Skeletal muscle satellite cell (primary cell): ENCODE measurements at regions not wholly inside any gene's neighbourhood (a gene's known extent, or its start where the extent isn't known, plus 50 kb on each side); places are given as distances from the start of the nearest gene placed in this dataset.

ENCODE experiments used
- H3K27me3 ChIP-seq: 2 replicates; pipeline ENCODE4 v1.7.0; 2013; ENCODE audit warnings: low read length; ENCODE audit not compliant: control insufficient read depth, insufficient read depth
- H3K36me3 ChIP-seq: 2 replicates; pipeline ENCODE4 v1.7.0; 2013; ENCODE audit warnings: mild to moderate bottlenecking, control low read depth, low read length; ENCODE audit not compliant: insufficient read depth
- H3K4me1 ChIP-seq: 2 replicates; pipeline ENCODE4 v1.7.0; 2013; ENCODE audit warnings: low read length; ENCODE audit not compliant: control insufficient read depth, insufficient read depth
- H3K4me2 ChIP-seq: 2 replicates; pipeline ENCODE4 v1.7.0; 2013; ENCODE audit warnings: mild to moderate bottlenecking, low read length
- H3K4me3 ChIP-seq: 2 replicates; pipeline ENCODE4 v1.7.0; 2013; ENCODE audit warnings: low read length
- H3K9ac ChIP-seq: 2 replicates; pipeline ENCODE4 v1.7.0; 2013; ENCODE audit warnings: mild to moderate bottlenecking, low read depth, low read length, moderate library complexity
- H3K9me3 ChIP-seq: replicated peaks from 2 replicates; pipeline ENCODE4 v1.7.0; 2013; ENCODE audit warnings: mild to moderate bottlenecking, control low read depth, low read length

DNA sequence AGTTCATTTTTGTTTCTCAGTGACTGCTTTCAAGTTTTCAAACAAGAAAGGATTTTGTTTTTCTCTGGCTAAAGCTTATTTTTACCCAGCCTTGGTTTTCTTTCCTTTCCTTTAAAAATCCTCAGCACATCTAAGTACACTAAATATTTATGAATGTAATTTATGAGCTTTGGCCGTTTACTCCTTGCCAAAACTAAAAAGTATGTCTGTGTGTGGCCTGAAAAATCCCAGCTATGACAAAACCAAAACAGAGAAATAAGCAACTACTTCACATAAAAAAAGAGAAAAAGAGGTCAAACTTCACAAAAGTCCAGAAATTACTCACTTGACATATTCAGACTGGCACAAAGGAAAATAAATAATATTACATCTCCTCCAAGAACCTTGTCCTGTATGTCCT lies 365.1 kb upstream of the NFE2L3 start:
- peaks cover 3% of the 10 kb centered on the region for H3K27me3 ChIP-seq
- H3K9ac ChIP-seq, result no peak overlapping the region
- no peak overlapping the region for H3K4me3 ChIP-seq
- no peaks in the 10 kb centered on the region for H3K4me1 ChIP-seq
- no peak overlapping the region for H3K4me2 ChIP-seq
- H3K9me3 ChIP-seq, result no peaks in the 10 kb centered on the region
- H3K36me3 ChIP-seq, result no peaks in the 10 kb centered on the region

- H3K9ac ChIP-seq, result no peak overlapping the region
- no peak overlapping the region for H3K4me3 ChIP-seq
- H3K4me1 ChIP-seq, result no peaks in the 10 kb centered on the region
- no peaks in the 10 kb centered on the region for H3K36me3 ChIP-seq
- H3K4me2 ChIP-seq, result no peak overlapping the region
- H3K9me3 ChIP-seq, result no peaks in the 10 kb centered on the region
- peaks cover 3% of the 10 kb centered on the region for H3K27me3 ChIP-seq
Observed at GRCh38 chr7:25787336-25787735, 364.7 kb upstream of the NFE2L3 start.

DNA sequence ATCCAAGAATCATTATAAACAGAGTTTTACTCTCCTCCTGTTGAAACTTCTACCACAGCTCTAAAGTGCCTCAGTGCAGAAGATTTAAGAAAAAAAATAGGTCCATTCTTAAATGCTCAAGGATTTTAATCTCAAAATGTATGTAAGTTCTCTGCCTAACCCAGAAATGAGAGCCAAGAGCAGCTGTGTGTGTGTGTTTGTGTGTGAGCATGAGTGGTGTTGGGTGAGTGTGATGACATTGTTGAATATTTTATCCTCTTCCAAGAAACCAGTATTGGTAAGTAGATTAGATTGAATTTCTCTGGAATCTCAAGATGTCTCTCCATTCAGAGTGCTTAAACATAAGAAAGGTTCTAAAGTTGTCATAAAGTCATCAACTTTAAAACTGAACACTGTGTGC lies 363.6 kb upstream of the NFE2L3 start:
- no peaks in the 10 kb centered on the region for H3K36me3 ChIP-seq
- H3K27me3 ChIP-seq, result peaks cover 3% of the 10 kb centered on the region
- H3K4me1 ChIP-seq, result no peaks in the 10 kb centered on the region
- no peak overlapping the region for H3K4me3 ChIP-seq
- no peak overlapping the region for H3K4me2 ChIP-seq
- H3K9me3 ChIP-seq, result no peaks in the 10 kb centered on the region
- H3K9ac ChIP-seq, result no peak overlapping the region

GRCh38 chr7:25788961-25789620 lies 362.9 kb upstream of the NFE2L3 start:
- no peak overlapping the region for H3K4me3 ChIP-seq
- no peak overlapping the region for H3K9ac ChIP-seq
- H3K36me3 ChIP-seq, result no peaks in the 10 kb centered on the region
- H3K27me3 ChIP-seq, result peaks cover 3% of the 10 kb centered on the region
- no peak overlapping the region for H3K4me2 ChIP-seq
- H3K9me3 ChIP-seq, result no peaks in the 10 kb centered on the region
- no peaks in the 10 kb centered on the region for H3K4me1 ChIP-seq

- Histone ChIP-seq H3K4me3 (no peak overlapping the region), H3K36me3 (no peaks in the 10 kb centered on the region), H3K4me1 (no peaks in the 10 kb centered on the region), H3K4me2 (no peak overlapping the region), H3K9ac (no peak overlapping the region), H3K27me3 (peaks cover 3% of the 10 kb centered on the region), H3K9me3 (no peaks in the 10 kb centered on the region)
Observed at GRCh38 chr7:25789701-25790640, 362.0 kb upstream of the NFE2L3 start.

- Histone ChIP-seq H3K9ac (no peak overlapping the region), H3K36me3 (no peaks in the 10 kb centered on the region), H3K4me1 (no peaks in the 10 kb centered on the region)
Observed at GRCh38 chr7:25790963-25791362, 361.0 kb upstream of the NFE2L3 start.

GRCh38 chr7:25792586-25792985 lies 359.4 kb upstream of the NFE2L3 start:
- H3K4me1 ChIP-seq, result no peaks in the 10 kb centered on the region
- no peaks in the 10 kb centered on the region for H3K36me3 ChIP-seq
- no peak overlapping the region for H3K4me3 ChIP-seq
- peaks cover 3% of the 10 kb centered on the region for H3K27me3 ChIP-seq
- H3K4me2 ChIP-seq, result no peak overlapping the region
- H3K9me3 ChIP-seq, result no peaks in the 10 kb centered on the region
- H3K9ac ChIP-seq, result no peak overlapping the region

More at GRCh38 chr7:25790963-25791362, 361.0 kb upstream of the NFE2L3 start:
- H3K9me3 ChIP-seq, result no peaks in the 10 kb centered on the region
- no peak overlapping the region for H3K4me3 ChIP-seq
- H3K27me3 ChIP-seq, result peaks cover 3% of the 10 kb centered on the region
- H3K4me2 ChIP-seq, result no peak overlapping the region

DNA sequence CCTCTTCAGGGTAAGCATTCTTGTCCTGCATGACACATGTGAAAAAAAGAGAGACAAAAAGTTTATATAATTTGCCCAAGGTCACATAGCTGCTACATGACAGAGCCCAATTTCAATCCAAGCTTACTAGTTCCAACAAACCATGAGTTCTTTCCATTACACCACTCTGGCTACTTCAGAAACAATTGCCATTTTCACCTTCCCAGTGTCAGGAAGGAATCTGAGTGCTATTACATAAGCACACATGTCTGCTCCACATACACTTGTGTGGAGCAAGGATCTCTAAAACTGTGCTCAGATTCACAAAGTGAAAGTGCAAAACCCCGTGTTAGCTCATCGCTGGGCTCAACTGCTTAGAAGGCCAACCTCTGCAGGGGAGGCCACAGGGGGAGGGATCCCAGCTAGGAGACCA lies 356.2 kb upstream of the NFE2L3 start:
- H3K4me3 ChIP-seq, result no peak overlapping the region

DNA sequence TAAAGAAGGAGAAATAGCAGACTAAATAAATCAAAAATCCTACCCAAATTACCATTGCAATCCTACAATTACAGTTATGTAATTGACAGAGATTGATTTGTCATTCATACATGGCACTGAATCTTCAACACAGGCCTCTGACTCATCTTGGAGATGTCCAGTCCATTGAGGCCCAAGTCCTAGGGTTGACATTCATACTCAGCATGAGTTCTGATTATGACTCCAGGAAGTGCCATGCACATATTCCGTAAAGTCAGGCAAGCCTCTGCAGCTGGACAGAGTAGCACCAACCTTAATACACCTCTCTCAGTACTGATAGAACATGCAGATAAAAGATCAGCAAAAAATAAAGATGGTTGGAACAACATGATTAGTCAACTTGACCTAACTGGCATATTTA lies 353.7 kb upstream of the NFE2L3 start:
- H3K9me3 ChIP-seq, result no peaks in the 10 kb centered on the region
- H3K4me1 ChIP-seq, result no peaks in the 10 kb centered on the region
- H3K9ac ChIP-seq, result no peak overlapping the region
- H3K36me3 ChIP-seq, result no peaks in the 10 kb centered on the region
- H3K27me3 ChIP-seq, result no peaks in the 10 kb centered on the region
- no peak overlapping the region for H3K4me2 ChIP-seq
- no peak overlapping the region for H3K4me3 ChIP-seq

More for the DNA sequence above, 356.2 kb upstream of the NFE2L3 start:
- Histone ChIP-seq H3K36me3 (no peaks in the 10 kb centered on the region), H3K4me1 (no peaks in the 10 kb centered on the region), H3K9me3 (no peaks in the 10 kb centered on the region), H3K4me2 (no peak overlapping the region), H3K9ac (no peak overlapping the region), H3K27me3 (no peaks in the 10 kb centered on the region)

- no peaks in the 10 kb centered on the region for H3K36me3 ChIP-seq
Observed at GRCh38 chr7:25801214-25801613, 350.8 kb upstream of the NFE2L3 start.

GRCh38 chr7:25802057-25802456 lies 349.9 kb upstream of the NFE2L3 start:
- H3K4me2 ChIP-seq, result no peak overlapping the region

More at GRCh38 chr7:25801214-25801613, 350.8 kb upstream of the NFE2L3 start:
- Histone ChIP-seq H3K4me3 (no peak overlapping the region), H3K4me2 (no peak overlapping the region), H3K9me3 (no peaks in the 10 kb centered on the region), H3K27me3 (peaks cover 5% of the 10 kb centered on the region), H3K4me1 (no peaks in the 10 kb centered on the region), H3K9ac (no peak overlapping the region)

More at GRCh38 chr7:25802057-25802456, 349.9 kb upstream of the NFE2L3 start:
- Histone ChIP-seq H3K36me3 (no peaks in the 10 kb centered on the region), H3K27me3 (peaks cover 5% of the 10 kb centered on the region), H3K4me3 (no peak overlapping the region), H3K9ac (no peak overlapping the region), H3K9me3 (no peaks in the 10 kb centered on the region), H3K4me1 (no peaks in the 10 kb centered on the region)
